Omental fat pad (tissue), 3 donors: ENCODE measurements at regions not wholly inside any gene's neighbourhood (a gene's known extent, or its start where the extent isn't known, plus 50 kb on each side); places are given as distances from the start of the nearest gene placed in this dataset.

Experiments
- ATAC-seq: fragments of 150-250 bp; one replicate; pipeline ENCODE4 v1.9.1; 2016; ENCODE audit warnings: mild to moderate bottlenecking, moderate library complexity; ENCODE audit not compliant: low FRiP score
- DNase-seq: peaks from one replicate; pipeline ENCODE4 v3.0.0-alpha.2; 2019; ENCODE audit warnings: low spot score
- CTCF ChIP-seq, 3 donors: fragments of 450-650 bp; IDR thresholded peaks; one replicate each; pipeline ENCODE4 v1.5.1; 2016 to 2017; ENCODE audit warnings: antibody characterized with exemption in 3 of 3, mild to moderate bottlenecking in 3 of 3, moderate library complexity in 2 of 3

- no peak for TF ChIP-seq CTCF (IDR thresholded peaks at IDR 0.05)
- DNase-seq = no peak
- ATAC-seq = no peak
Observed at GRCh38 chr6:169899481-169900145, 148.2 kb downstream of the ERMARD start.

GRCh38 chr6:169898788-169899480 lies 147.5 kb downstream of the ERMARD start:
- ATAC-seq = no peak
- TF ChIP-seq CTCF (IDR thresholded peaks at IDR 0.05) = no peak
- DNase-seq = no peak

- ATAC-seq (no peak), DNase-seq (no peak)
- TF ChIP-seq CTCF (IDR thresholded peaks at IDR 0.05) = no peak
Observed at GRCh38 chr6:169897601-169898358, 146.4 kb downstream of the ERMARD start.

- DNase-seq (no peak), ATAC-seq (no peak)
- no peak for TF ChIP-seq CTCF (IDR thresholded peaks at IDR 0.05)
Observed at GRCh38 chr6:169896826-169897456, 145.5 kb downstream of the ERMARD start.

GRCh38 chr6:169895926-169896761 lies 144.7 kb downstream of the ERMARD start:
- no peak for TF ChIP-seq CTCF (IDR thresholded peaks at IDR 0.05)
- DNase-seq (no peak), ATAC-seq (no peak)

GRCh38 chr6:169895000-169895759 lies 143.8 kb downstream of the ERMARD start:
- DNase-seq (no peak), ATAC-seq (no peak)
- TF ChIP-seq CTCF (IDR thresholded peaks at IDR 0.05) = no peak
